ENCODE measurements at regions not wholly inside any gene's neighbourhood (a gene's known extent, or its start where the extent isn't known, plus 50 kb on each side); places are given as distances from the start of the nearest gene placed in this dataset.

GRCh38 chr13:31452525-31452924 lies 252.8 kb downstream of the B3GLCT start:
- DNase-seq: no peak
- WGBS, 4 donors: 86 to 94% (median 90%) methylated on average over 2 of the region's 2 CpGs
- Histone ChIP-seq H3K27me3 (no peaks in the 10 kb centered on the region), H3K27ac (no peak overlapping the region), H3K4me3 (no peak overlapping the region), H3K4me1 (replicated peaks in 1 of 2) (no peaks in the 10 kb centered on the region), H3K36me3 (replicated peaks in 1 of 2) (no peaks in the 10 kb centered on the region), H3K9me3 (replicated peaks in 1 of 3) (no peaks in the 10 kb centered on the region)
- TF ChIP-seq CTCF (IDR thresholded peaks at IDR 0.05) (no peak), POLR2A (IDR thresholded peaks at IDR 0.05) (no peak)
- intact Hi-C loops (cut with DNase I): no loop called here

- no peak overlapping the region for H3K4me3 ChIP-seq
- H3K36me3 ChIP-seq (replicated peaks in 1 of 2): no peaks in the 10 kb centered on the region
- DNase-seq: no peak
- no peaks in the 10 kb centered on the region for H3K27me3 ChIP-seq
- no peaks in the 10 kb centered on the region for H3K4me1 ChIP-seq (replicated peaks in 1 of 2)
- no peak overlapping the region for H3K27ac ChIP-seq
- H3K9me3 ChIP-seq (replicated peaks in 1 of 3): no peaks in the 10 kb centered on the region
- intact Hi-C loops (cut with DNase I): no loop called here
- TF ChIP-seq POLR2A (IDR thresholded peaks at IDR 0.05): no peak
- no peak for TF ChIP-seq CTCF (IDR thresholded peaks at IDR 0.05)
Measured at GRCh38 chr13:31455581-31455980, 255.8 kb downstream of the B3GLCT start.

DNA sequence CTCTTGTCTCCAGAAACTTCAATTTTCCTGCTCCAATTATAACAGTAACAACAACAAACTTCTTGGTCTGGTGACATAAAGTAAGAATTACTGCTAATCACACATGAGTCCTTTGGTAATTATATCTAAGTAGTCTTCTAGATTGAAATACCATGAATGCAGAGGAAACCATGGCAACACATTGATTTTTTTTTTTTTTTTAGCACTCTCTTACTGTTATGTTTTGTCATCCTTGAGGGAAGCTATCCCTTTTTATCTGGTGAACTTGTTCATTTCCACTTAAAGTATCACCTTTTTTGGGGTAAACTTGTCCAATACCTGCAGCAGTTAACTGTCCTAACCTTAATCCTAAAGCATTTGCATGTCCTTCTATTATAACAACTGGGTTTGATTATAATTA lies 256.3 kb downstream of the B3GLCT start:
- Histone ChIP-seq H3K4me3 (no peak overlapping the region), H3K4me1 (replicated peaks in 1 of 2) (no peaks in the 10 kb centered on the region), H3K9me3 (replicated peaks in 1 of 3) (no peaks in the 10 kb centered on the region), H3K36me3 (replicated peaks in 1 of 2) (no peaks in the 10 kb centered on the region), H3K27ac (no peak overlapping the region), H3K27me3 (no peaks in the 10 kb centered on the region)
- intact Hi-C loops (cut with DNase I): no loop called here
- TF ChIP-seq CTCF (IDR thresholded peaks at IDR 0.05): no peak
- TF ChIP-seq POLR2A (IDR thresholded peaks at IDR 0.05): no peak
- no peak for DNase-seq

DNA sequence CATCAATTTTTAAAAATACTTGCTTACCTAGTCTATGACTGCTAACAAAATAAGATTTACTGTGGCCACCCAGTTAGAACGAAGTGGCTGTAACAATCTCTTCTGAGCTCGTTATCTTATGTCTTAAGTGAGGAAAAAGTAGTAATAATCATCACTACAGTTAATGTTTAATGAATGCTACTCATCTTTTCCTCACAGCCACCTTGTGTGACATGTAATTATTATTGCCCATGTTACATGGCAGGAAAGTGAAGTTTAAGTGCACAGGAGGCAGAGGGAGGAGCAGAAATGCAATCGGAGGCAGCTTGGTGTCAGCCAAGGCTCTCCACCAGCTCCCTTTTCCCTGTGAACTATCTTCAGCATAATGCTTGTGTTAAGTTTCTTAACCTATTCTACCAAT lies 260.3 kb downstream of the B3GLCT start:
- intact Hi-C loops (cut with DNase I): no loop called here
- 59 to 75% (median 69%) methylated on average over 3 of the region's 3 CpGs for WGBS, 4 donors
- TF ChIP-seq CTCF (IDR thresholded peaks at IDR 0.05) (no peak), POLR2A (IDR thresholded peaks at IDR 0.05) (no peak)
- Histone ChIP-seq H3K4me1 (replicated peaks in 1 of 2) (no peaks in the 10 kb centered on the region), H3K9me3 (replicated peaks in 1 of 3) (no peaks in the 10 kb centered on the region), H3K36me3 (replicated peaks in 1 of 2) (no peaks in the 10 kb centered on the region), H3K27me3 (no peaks in the 10 kb centered on the region), H3K4me3 (no peak overlapping the region), H3K27ac (no peak overlapping the region)
- no peak for DNase-seq

All from adrenal gland (tissue), 9 donors.